GM13976 (cell line): ENCODE measurements at regions not wholly inside any gene's neighbourhood (a gene's known extent, or its start where the extent isn't known, plus 50 kb on each side); places are given as distances from the start of the nearest gene placed in this dataset.

ENCODE experiments used
- DNase-seq: peaks from one replicate; pipeline ENCODE4 v3.0.0; 2012; ENCODE audit warnings: low spot score
- in situ Hi-C: fragments of 300-500 bp; cut with MboI; formaldehyde crosslinking; loops from one replicate; pipeline ENCODE4 v1.12.0; 2022; ENCODE audit warnings: low sequenced_read_pairs, mixed read lengths, inconsistent platforms; ENCODE audit not compliant: unreplicated experiment
- TF ChIP-seq, protein P1 (sequence below): IDR thresholded peaks from 2 replicates; pipeline ENCODE4 v1.5.1; 2012; ENCODE audit warnings: borderline replicate concordance, mild to moderate bottlenecking; ENCODE audit not compliant: insufficient read depth; ENCODE audit errors: extremely low read depth, missing control alignments, control extremely low read depth

DNA sequence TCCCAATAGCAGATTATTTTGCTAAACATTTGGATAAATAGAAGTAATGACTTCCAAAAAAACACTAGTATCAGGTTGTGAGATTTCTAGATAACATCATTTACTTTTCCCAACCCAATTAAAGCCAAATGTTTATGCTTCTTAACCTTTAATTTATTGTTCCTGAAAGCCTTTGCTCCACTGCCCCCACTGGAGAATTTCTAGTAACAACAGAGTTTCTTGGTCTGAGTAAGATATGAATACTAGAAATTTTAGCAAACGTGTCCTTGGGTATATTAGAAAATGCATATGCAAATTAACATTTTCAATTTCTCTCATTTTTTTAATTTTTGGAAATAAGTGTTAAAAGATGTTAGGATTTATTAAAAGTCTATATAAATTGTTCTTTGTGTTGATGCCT, 958.0 kb upstream of the PHF14 start:
- DNase-seq, result no peak
- TF ChIP-seq, protein P1, sequence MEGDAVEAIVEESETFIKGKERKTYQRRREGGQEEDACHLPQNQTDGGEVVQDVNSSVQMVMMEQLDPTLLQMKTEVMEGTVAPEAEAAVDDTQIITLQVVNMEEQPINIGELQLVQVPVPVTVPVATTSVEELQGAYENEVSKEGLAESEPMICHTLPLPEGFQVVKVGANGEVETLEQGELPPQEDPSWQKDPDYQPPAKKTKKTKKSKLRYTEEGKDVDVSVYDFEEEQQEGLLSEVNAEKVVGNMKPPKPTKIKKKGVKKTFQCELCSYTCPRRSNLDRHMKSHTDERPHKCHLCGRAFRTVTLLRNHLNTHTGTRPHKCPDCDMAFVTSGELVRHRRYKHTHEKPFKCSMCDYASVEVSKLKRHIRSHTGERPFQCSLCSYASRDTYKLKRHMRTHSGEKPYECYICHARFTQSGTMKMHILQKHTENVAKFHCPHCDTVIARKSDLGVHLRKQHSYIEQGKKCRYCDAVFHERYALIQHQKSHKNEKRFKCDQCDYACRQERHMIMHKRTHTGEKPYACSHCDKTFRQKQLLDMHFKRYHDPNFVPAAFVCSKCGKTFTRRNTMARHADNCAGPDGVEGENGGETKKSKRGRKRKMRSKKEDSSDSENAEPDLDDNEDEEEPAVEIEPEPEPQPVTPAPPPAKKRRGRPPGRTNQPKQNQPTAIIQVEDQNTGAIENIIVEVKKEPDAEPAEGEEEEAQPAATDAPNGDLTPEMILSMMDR, result no peak
- in situ Hi-C loops, result no loop called here

- TF ChIP-seq, protein P1, result no peak
- in situ Hi-C loops, result no loop called here
- DNase-seq, result no peak
Measured at GRCh38 chr7:10022480-10022879, 951.2 kb upstream of the PHF14 start.

GRCh38 chr7:10022957-10023356, 950.7 kb upstream of the PHF14 start:
- in situ Hi-C loops, result no loop called here
- no peak for DNase-seq
- TF ChIP-seq, protein P1, result no peak

GRCh38 chr7:10034843-10035556, 938.7 kb upstream of the PHF14 start:
- TF ChIP-seq, protein P1, result no peak
- in situ Hi-C loops, result no loop called here
- no peak for DNase-seq

DNA sequence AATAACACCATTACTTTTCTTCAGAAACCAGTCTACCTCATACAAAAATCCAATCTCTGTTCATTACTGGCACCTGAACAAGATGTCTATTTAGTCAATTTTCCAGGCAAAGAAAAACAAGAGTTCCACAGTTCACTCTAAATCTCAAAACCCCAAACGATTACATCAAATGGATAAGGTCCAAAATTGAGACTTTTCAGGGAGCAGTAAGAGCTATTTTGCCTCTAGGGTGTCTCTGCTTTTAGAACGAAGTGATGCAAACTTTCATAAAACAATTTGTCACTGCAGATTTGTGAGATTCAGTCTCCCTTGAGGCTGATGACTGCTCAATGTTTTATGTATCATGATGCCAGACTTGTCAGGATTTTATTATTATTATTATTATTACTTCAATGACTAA, 937.0 kb upstream of the PHF14 start:
- TF ChIP-seq, protein P1, result no peak
- DNase-seq, result no peak
- in situ Hi-C loops, result no loop called here

GRCh38 chr7:10038351-10038750, 935.3 kb upstream of the PHF14 start:
- DNase-seq, result no peak
- TF ChIP-seq, protein P1, result no peak
- in situ Hi-C loops, result no loop called here
